Esophagus muscularis mucosa (tissue), 4 donors: ENCODE measurements at regions not wholly inside any gene's neighbourhood (a gene's known extent, or its start where the extent isn't known, plus 50 kb on each side); places are given as distances from the start of the nearest gene placed in this dataset.

ENCODE experiments used
- DNase-seq: peaks from one replicate; pipeline ENCODE4 v3.0.0-alpha.2; 2017; ENCODE audit errors: extremely low spot score
- H3K27ac ChIP-seq, 4 donors: fragments of 200-600 bp; sonication (generic); replicated peaks in 1 of 4; 1 replicate in 3 of 4; 2 replicates in 1 of 4; pipeline ENCODE4 v1.5.1; 2016 to 2019; ENCODE audit warnings: mild to moderate bottlenecking in 1 of 4
- H3K27me3 ChIP-seq, 4 donors: fragments of 200-600 bp; sonication (generic); one replicate each; pipeline versions ENCODE4 v1.5.1 to v1.6.0; 2016 to 2019
- H3K36me3 ChIP-seq, 4 donors: fragments of 200-600 bp; sonication (generic); one replicate each; pipeline ENCODE4 v1.5.1; 2016 to 2019
- H3K4me1 ChIP-seq, 4 donors: fragments of 200-600 bp; sonication (generic); one replicate each; pipeline ENCODE4 v1.5.1; 2016 to 2019
- H3K4me3 ChIP-seq, 4 donors: fragments of 200-600 bp; sonication (generic); 1 replicate in 2 of 4; 2 replicates in 2 of 4; pipeline ENCODE4 v1.5.1; 2016 to 2019; ENCODE audit warnings: mild to moderate bottlenecking in 4 of 4, moderate library complexity in 1 of 4
- H3K9me3 ChIP-seq, 4 donors: fragments of 200-600 bp; sonication (generic); 1 replicate in 3 of 4; 2 replicates in 1 of 4; pipeline ENCODE4 v1.5.1; 2016 to 2019
- EP300 ChIP-seq: sonication (generic); formaldehyde crosslinking; IDR thresholded peaks from one replicate; pipeline ENCODE4 v1.6.1; 2017; ENCODE audit warnings: antibody characterized with exemption
- POLR2A ChIP-seq: fragments of 450-650 bp; IDR thresholded peaks from one replicate; pipeline ENCODE4 v1.6.1; 2017; ENCODE audit warnings: antibody characterized with exemption, moderate library complexity, mild to moderate bottlenecking, low read depth
- POLR2AphosphoS5 ChIP-seq, 2 donors: sonication (generic); formaldehyde crosslinking; IDR thresholded peaks; one replicate each; pipeline ENCODE4 v1.6.1; 2017; ENCODE audit warnings: antibody characterized with exemption in 2 of 2
- WGBS: methylation state at CpG from one replicate; pipeline ENCODE4 v1.1.5; 2018; 5-methylcytosine and 5-hydroxymethylcytosine counted together
- intact Hi-C: fragments of 100-400 bp; cut with DNase I; formaldehyde crosslinking; loops from one replicate; pipeline ENCODE4 v1.15.1; 2023
- TF ChIP-seq, protein P1 (sequence below), 3 experiments: fragments of 200-600 bp in 2 of 3; fragments of 450-650 bp in 1 of 3; sonication (generic) in 2 of 3; IDR thresholded peaks; one replicate each; pipeline ENCODE4 v1.5.1; 2017 to 2019; ENCODE audit warnings: antibody characterized with exemption in 3 of 3, mild to moderate bottlenecking in 2 of 3, moderate library complexity in 1 of 3

DNA sequence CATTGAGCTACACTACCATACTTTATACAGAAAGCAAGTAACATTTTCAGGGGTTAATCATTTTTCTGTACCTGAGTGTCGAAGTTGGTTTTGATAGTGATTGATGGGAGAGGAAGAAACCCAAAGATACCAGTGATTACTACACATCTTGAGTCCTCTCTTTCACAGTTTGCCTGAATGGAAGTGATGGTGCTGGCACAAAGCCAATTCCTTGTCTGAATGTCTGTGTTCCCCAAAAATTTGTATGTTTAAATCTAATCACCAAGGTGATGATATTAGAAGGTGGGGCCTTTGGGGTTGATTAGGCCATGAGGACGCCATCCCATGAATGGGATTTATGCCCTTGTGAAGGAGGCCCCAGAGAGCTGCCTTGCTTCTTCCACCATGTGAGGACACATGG lies 696.9 kb upstream of the ANKRD30A start:
- no peak overlapping the region for H3K27ac ChIP-seq
- no peaks in the 10 kb centered on the region for H3K4me1 ChIP-seq
- intact Hi-C loops: no loop called here
- no peaks in the 10 kb centered on the region for H3K36me3 ChIP-seq
- no peak for TF ChIP-seq EP300
- no peak for TF ChIP-seq POLR2A
- TF ChIP-seq, protein P1, sequence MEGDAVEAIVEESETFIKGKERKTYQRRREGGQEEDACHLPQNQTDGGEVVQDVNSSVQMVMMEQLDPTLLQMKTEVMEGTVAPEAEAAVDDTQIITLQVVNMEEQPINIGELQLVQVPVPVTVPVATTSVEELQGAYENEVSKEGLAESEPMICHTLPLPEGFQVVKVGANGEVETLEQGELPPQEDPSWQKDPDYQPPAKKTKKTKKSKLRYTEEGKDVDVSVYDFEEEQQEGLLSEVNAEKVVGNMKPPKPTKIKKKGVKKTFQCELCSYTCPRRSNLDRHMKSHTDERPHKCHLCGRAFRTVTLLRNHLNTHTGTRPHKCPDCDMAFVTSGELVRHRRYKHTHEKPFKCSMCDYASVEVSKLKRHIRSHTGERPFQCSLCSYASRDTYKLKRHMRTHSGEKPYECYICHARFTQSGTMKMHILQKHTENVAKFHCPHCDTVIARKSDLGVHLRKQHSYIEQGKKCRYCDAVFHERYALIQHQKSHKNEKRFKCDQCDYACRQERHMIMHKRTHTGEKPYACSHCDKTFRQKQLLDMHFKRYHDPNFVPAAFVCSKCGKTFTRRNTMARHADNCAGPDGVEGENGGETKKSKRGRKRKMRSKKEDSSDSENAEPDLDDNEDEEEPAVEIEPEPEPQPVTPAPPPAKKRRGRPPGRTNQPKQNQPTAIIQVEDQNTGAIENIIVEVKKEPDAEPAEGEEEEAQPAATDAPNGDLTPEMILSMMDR (IDR thresholded peaks at IDR 0.05): no peak
- TF ChIP-seq POLR2AphosphoS5 (IDR thresholded peaks at IDR 0.05): no peak
- 92% methylated on average over 2 of the region's 2 CpGs for WGBS
- no peak for DNase-seq
- H3K4me3 ChIP-seq: no peak overlapping the region
- peaks cover 0 to 3% (median 0%) of the 10 kb centered on the region in 4 donors for H3K9me3 ChIP-seq
- H3K27me3 ChIP-seq: no peaks in the 10 kb centered on the region

DNA sequence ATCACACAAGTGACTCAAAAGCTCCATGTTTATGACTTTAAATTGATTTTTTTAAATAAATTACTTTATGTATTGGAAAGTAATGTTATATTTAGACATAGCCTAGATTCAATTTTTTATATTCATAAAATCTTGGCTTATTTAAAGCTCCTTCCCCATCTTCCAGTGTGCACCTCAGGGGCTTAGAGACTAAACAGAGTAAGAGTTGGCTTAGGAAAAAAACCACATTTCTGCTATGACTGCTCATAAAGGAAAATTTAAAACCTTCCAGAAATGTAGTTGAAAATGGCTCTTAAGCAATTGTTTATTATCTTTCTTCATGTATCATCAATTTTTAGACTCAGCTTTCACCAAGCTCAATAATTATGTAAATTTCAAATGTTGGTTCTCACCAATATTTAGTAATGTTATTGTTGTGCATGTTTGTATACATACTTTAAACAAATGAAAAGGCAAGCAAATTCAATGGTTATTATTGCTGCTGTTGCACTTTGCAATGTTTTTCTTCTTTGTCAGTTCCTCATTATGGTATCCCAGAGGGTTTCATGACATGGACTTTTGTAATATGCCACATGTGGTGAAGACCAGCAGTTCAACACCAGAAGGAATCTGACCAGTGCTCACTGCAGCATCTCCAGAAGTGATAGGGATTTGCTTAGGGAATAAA lies 700.1 kb upstream of the ANKRD30A start:
- no peaks in the 10 kb centered on the region for H3K36me3 ChIP-seq
- TF ChIP-seq, protein P1 (IDR thresholded peaks at IDR 0.05): no peak
- TF ChIP-seq EP300 (no peak), POLR2A (no peak), POLR2AphosphoS5 (IDR thresholded peaks at IDR 0.05) (no peak)
- H3K27me3 ChIP-seq: no peaks in the 10 kb centered on the region
- no peak overlapping the region for H3K27ac ChIP-seq
- no peaks in the 10 kb centered on the region for H3K4me1 ChIP-seq
- H3K4me3 ChIP-seq: no peak overlapping the region
- DNase-seq: no peak
- intact Hi-C loops: no loop called here
- peaks cover 0 to 3% (median 0%) of the 10 kb centered on the region in 4 donors for H3K9me3 ChIP-seq

DNA sequence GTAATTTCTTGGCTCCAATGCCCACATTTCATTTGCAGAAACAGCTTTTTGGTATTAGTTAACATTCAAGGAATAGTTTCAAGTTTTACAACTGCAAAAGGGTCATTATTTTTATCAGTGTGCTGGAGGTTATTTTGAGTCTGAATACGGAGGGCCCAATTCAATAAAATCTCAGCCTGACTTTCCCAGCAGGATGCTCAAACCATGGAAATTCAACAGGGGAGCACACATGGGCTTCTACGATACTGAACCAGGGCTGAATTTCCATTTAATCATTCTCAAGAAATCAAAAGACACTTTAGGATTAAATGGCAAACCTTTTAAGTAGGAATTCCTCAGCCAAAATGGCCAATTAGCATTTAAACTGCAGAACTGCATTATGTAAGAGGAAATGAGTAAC lies 700.9 kb upstream of the ANKRD30A start:
- H3K27ac ChIP-seq: no peak overlapping the region
- TF ChIP-seq POLR2A (no peak), EP300 (no peak), POLR2AphosphoS5 (IDR thresholded peaks at IDR 0.05) (no peak)
- TF ChIP-seq, protein P1 (IDR thresholded peaks at IDR 0.05): no peak
- no peak overlapping the region for H3K4me3 ChIP-seq
- no peaks in the 10 kb centered on the region for H3K4me1 ChIP-seq
- H3K27me3 ChIP-seq: no peaks in the 10 kb centered on the region
- peaks cover 0 to 3% (median 0%) of the 10 kb centered on the region in 4 donors for H3K9me3 ChIP-seq
- intact Hi-C loops: no loop called here
- no peak for DNase-seq
- 91% methylated on average over 2 of the region's 2 CpGs for WGBS
- H3K36me3 ChIP-seq: no peaks in the 10 kb centered on the region

DNA sequence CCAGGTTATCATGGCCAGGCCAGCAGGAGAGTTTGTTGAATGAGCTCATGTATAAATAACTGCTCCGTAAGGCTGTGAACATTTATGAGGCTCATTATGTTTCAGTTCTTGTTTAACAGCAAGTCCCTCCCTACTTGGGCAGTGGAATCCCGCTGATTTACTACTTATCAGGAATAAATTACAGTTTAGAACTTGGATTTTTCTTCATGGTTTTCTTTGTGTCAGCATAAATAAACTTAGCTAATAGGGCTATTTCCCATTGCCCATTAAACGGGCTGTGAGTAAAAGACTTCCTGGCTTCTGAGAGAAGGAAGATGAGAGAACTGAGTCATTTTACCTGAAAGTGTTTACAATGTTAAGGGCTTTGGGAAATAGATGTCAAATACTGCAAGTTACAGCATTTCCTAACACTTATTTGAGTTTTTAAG lies 701.6 kb upstream of the ANKRD30A start:
- no peak for TF ChIP-seq EP300
- TF ChIP-seq POLR2AphosphoS5 (IDR thresholded peaks at IDR 0.05): no peak
- TF ChIP-seq, protein P1 (IDR thresholded peaks at IDR 0.05): no peak
- TF ChIP-seq POLR2A: no peak
- 76% methylated on average over 3 of the region's 3 CpGs for WGBS
- peaks cover 0 to under 1% (median 0%) of the 10 kb centered on the region in 4 donors for H3K9me3 ChIP-seq
- no peaks in the 10 kb centered on the region for H3K36me3 ChIP-seq
- H3K4me3 ChIP-seq: no peak overlapping the region
- H3K27me3 ChIP-seq: no peaks in the 10 kb centered on the region
- H3K27ac ChIP-seq: no peak overlapping the region
- no peak for DNase-seq
- intact Hi-C loops: no loop called here
- H3K4me1 ChIP-seq: no peaks in the 10 kb centered on the region

DNA sequence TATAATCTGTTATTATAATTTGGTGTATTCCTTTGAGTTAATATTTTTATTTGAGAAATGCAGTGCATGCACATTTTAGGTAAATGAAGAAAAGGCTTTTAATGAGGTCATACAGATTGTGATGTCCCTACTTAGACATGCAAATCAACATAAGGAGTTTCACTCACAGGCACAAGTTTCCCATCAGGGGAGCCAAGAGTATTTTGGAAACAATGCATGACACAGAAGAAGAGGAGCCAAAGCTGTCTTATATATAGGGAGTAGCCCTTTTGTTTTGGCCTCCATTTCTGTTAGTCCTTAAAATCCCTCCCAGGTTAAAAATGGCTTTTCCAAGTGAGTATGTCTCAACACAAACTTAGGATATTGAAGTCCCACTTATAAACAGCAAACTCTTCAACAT lies 703.4 kb upstream of the ANKRD30A start:
- Histone ChIP-seq H3K36me3 (no peaks in the 10 kb centered on the region), H3K4me3 (no peak overlapping the region), H3K9me3 (peaks cover 0 to 2% (median 0%) of the 10 kb centered on the region in 4 donors), H3K27ac (no peak overlapping the region), H3K27me3 (no peaks in the 10 kb centered on the region), H3K4me1 (no peaks in the 10 kb centered on the region)
- TF ChIP-seq, protein P1 (IDR thresholded peaks at IDR 0.05): no peak
- TF ChIP-seq EP300: no peak
- TF ChIP-seq POLR2A: no peak
- TF ChIP-seq POLR2AphosphoS5 (IDR thresholded peaks at IDR 0.05): no peak
- DNase-seq: no peak
- intact Hi-C loops: no loop called here
